22Rv1 (cell line): ENCODE measurements at regions not wholly inside any gene's neighbourhood (a gene's known extent, or its start where the extent isn't known, plus 50 kb on each side); places are given as distances from the start of the nearest gene placed in this dataset.

Source experiments
- H3K27ac ChIP-seq: fragments of 450-650 bp; 2 replicates; pipeline ENCODE4 v1.5.1; 2017
- ZFX ChIP-seq: fragments of 450-650 bp; IDR thresholded peaks from 2 replicates; pipeline ENCODE4 v1.6.1; 2017; ENCODE audit warnings: antibody characterized with exemption, borderline replicate concordance
- TF ChIP-seq, protein P1 (sequence below): fragments of 450-650 bp; IDR thresholded peaks from 2 replicates; pipeline ENCODE4 v1.5.1; 2017; ENCODE audit warnings: mild to moderate bottlenecking

DNA sequence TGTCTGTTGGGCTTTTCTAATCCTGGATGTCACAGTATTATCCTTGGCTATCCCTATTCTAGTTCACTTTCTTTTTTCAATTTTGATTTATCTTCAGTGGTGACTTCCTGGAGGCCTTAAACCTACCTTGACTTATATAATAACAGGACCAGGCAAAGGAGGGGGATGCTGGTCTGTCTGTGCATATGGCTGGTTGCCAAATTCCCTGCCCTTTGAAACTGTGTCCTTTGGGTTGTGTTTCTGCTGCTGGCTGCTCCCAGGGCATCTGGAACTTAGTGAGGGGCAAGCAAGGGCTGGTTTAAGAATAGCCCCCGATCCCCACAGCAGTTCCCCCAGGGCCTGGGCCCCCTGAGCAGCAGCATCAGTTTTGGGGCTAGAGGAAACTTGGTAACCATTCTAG, 96.0 kb upstream of the MAX start:
- TF ChIP-seq, protein P1, sequence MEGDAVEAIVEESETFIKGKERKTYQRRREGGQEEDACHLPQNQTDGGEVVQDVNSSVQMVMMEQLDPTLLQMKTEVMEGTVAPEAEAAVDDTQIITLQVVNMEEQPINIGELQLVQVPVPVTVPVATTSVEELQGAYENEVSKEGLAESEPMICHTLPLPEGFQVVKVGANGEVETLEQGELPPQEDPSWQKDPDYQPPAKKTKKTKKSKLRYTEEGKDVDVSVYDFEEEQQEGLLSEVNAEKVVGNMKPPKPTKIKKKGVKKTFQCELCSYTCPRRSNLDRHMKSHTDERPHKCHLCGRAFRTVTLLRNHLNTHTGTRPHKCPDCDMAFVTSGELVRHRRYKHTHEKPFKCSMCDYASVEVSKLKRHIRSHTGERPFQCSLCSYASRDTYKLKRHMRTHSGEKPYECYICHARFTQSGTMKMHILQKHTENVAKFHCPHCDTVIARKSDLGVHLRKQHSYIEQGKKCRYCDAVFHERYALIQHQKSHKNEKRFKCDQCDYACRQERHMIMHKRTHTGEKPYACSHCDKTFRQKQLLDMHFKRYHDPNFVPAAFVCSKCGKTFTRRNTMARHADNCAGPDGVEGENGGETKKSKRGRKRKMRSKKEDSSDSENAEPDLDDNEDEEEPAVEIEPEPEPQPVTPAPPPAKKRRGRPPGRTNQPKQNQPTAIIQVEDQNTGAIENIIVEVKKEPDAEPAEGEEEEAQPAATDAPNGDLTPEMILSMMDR: no peak
- TF ChIP-seq ZFX: no peak

GRCh38 chr14:65200454-65200853, 98.1 kb upstream of the MAX start:
- H3K27ac ChIP-seq: no peak overlapping the region
- TF ChIP-seq, protein P1: no peak
- no peak for TF ChIP-seq ZFX

More for the DNA sequence above, 96.0 kb upstream of the MAX start:
- no peak overlapping the region for H3K27ac ChIP-seq

GRCh38 chr14:65203574-65203973, 101.3 kb upstream of the MAX start:
- TF ChIP-seq, protein P1: no peak
- H3K27ac ChIP-seq: no peak overlapping the region

DNA sequence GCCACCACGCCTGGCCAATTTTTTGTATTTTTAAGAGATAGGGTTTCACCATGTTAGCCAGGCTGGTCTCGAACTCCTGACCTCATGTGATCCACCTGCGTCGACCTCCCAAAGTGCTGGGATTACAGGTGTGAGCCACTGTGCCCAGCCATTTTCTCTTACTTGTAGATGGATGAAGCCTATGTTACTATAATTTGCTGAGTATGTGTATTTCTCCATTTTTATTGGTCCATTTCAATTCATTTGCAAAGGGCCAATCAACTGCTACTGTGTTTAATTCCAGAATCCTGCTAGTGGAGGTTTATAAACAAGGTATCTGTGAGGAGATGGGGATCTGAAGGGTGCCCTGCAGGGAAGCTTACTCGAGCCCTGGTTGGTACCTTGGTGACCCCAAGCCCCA, 101.7 kb upstream of the MAX start:
- H3K27ac ChIP-seq: no peak overlapping the region
- no peak for TF ChIP-seq ZFX

- TF ChIP-seq, protein P1: no peak
- TF ChIP-seq ZFX: no peak
- H3K27ac ChIP-seq: no peak overlapping the region
Measured at GRCh38 chr14:65206078-65206447, 103.7 kb upstream of the MAX start.

DNA sequence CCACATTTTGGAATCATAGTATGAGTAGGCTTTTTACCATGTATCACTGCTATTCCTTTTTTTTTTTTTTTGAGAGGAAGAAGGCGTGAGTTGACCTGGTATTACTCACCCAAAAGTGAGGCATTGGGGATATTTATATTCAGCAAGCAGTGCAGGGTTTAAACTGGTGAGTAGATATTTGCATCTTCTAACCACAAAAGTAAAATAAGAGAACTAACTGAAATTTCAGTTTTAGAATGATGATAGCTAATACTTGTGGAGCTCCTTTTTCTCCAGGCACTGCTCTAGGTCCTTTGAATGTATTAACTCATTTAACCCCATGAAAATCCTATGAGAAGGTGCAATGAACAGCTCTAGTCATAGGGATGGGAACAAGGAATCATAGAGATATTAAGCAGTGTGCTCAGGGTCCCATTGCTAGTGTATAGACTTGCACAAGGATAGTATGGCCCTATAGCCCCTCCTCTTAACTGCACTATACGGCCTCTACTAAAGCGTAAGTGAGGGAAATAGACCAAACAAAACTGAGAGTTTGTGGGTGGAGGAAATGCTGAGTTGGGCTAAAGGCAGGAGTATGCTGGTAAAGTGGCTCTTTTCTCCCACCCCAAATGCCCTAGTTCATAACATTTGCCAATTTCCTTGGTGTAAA, 104.3 kb upstream of the MAX start:
- TF ChIP-seq, protein P1: no peak
- no peak for TF ChIP-seq ZFX
- H3K27ac ChIP-seq: no peak overlapping the region

DNA sequence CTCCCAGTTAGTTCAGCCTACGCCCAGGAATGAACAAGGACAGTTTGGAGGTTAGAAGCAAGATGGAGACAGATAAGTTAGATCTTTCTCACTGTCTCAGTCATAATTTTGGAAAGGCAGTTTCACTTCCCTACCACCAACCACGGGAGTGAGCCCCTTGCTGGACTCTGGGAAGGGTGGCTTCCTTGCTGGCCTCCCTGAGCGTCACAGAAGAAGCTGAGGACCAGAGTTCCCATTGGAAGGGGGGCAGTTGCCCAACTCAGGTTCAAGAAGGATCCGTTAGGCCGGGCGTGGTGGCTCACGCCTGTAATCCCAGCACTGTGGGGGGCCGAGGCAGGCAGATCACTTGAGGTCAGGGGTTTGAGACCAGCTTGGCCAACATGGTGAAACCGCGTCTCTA, 106.2 kb upstream of the MAX start:
- no peak overlapping the region for H3K27ac ChIP-seq
- no peak for TF ChIP-seq ZFX
- TF ChIP-seq, protein P1: no peak

DNA sequence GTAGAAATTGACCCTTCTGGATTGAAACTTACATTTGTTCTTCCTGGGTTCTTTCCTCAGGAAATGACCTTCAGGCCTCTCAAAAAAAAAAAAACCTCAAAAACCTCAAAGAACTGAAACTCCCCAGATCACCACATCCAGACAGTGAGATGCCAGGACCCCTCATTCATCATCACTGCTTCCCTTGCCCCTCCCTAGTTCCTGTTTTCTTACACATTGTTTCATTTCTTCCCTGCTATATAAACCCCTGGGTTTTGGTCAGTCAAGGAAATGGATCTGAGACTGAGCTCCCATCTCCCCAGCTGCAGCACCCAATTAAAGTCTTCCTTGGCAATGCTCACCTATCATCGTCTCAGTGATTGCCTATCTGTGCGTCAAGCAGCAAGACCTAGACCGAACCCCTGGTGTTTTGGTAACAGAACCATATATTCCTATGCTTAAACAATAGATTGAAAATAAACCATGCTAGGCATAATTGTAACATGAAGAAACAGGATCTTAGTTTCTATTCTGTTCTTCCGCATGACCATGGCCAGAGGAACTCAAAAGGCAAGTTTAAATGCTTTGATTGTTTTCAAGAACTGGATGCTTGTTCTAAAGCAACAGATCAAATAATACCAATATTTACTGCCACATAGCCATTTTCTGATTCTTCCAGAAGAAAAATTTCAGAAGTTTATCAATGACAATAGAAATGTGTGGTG, 108.0 kb upstream of the MAX start:
- H3K27ac ChIP-seq: no peak overlapping the region
- TF ChIP-seq, protein P1: no peak
- no peak for TF ChIP-seq ZFX
